Mesodermal cell (in vitro differentiated cells): ENCODE measurements at regions not wholly inside any gene's neighbourhood (a gene's known extent, or its start where the extent isn't known, plus 50 kb on each side); places are given as distances from the start of the nearest gene placed in this dataset.
"Not testable (repeated sequence)": the region's sequence is repeated elsewhere in the genome, so short reads cannot be mapped to it uniquely, and the experiment has no call there.

Source experiments
- H3K27ac ChIP-seq: 2 replicates; pipeline ENCODE4 v1.7.0; 2013; ENCODE audit warnings: mild to moderate bottlenecking, low read depth, low read length, moderate library complexity; ENCODE audit not compliant: severe bottlenecking
- H3K36me3 ChIP-seq: 2 replicates; pipeline ENCODE4 v1.7.1; 2013; ENCODE audit warnings: mild to moderate bottlenecking, low read length, moderate library complexity; ENCODE audit not compliant: control insufficient read depth, insufficient read depth
- H3K4me1 ChIP-seq: one replicate; pipeline ENCODE4 v1.7.1; 2013; ENCODE audit warnings: mild to moderate bottlenecking, low read length; ENCODE audit not compliant: insufficient read depth, control insufficient read depth, poor library complexity, severe bottlenecking
- H3K4me3 ChIP-seq: 2 replicates; pipeline ENCODE4 v1.7.0; 2013; ENCODE audit warnings: low read length, control low read depth, mild to moderate bottlenecking; ENCODE audit not compliant: insufficient read depth, poor library complexity, severe bottlenecking; ENCODE audit errors: extremely low read depth
- H3K9me3 ChIP-seq: 2 replicates; pipeline ENCODE4 v1.7.1; 2013; ENCODE audit warnings: mild to moderate bottlenecking, low read length, moderate library complexity; ENCODE audit not compliant: control insufficient read depth
- WGBS, 2 experiments: methylation state at CpG; one replicate each; pipeline ENCODE4 v1.1.5; 2013; ENCODE audit warnings: missing lambda C conversion rate in 2 of 2; ENCODE audit not compliant: insufficient coverage in 2 of 2; 5-methylcytosine and 5-hydroxymethylcytosine counted together

- WGBS, 2 experiments, result no CpG with 5 or more reads among the region's 2 CpGs
These were observed 285.4 kb downstream of the CXCL12 start for GRCh38 chr10:44099511-44099910.

GRCh38 chr10:44096217-44096616 is 288.7 kb downstream of the CXCL12 start:
- H3K9me3 ChIP-seq, H3K27ac ChIP-seq, H3K4me3 ChIP-seq, H3K36me3 ChIP-seq, H3K4me1 ChIP-seq: not testable (repeated sequence)
- whole genome bisulfite sequencing, 2 experiments, result 80 to 81% methylated on average over 1 to 3 of the region's 4 CpGs

More at GRCh38 chr10:44099511-44099910, 285.4 kb downstream of the CXCL12 start:
- H3K4me1 ChIP-seq, result no peaks in the 10 kb centered on the region
- H3K4me3 ChIP-seq, result no peak overlapping the region
- H3K27ac ChIP-seq, result no peak overlapping the region
- peaks cover 7% of the 10 kb centered on the region for H3K9me3 ChIP-seq
- no peaks in the 10 kb centered on the region for H3K36me3 ChIP-seq

GRCh38 chr10:44089671-44090070 is 295.2 kb downstream of the CXCL12 start:
- Histone ChIP-seq H3K9me3 (no peaks in the 10 kb centered on the region), H3K27ac (no peak overlapping the region), H3K4me3 (no peak overlapping the region), H3K36me3 (no peaks in the 10 kb centered on the region), H3K4me1 (no peaks in the 10 kb centered on the region)
- WGBS, 2 experiments, result 91% methylated on average over 1 of the region's 1 CpG; no CpG with 5 or more reads in 1 of the 2 experiments

GRCh38 chr10:44087403-44087802 is 297.5 kb downstream of the CXCL12 start:
- Histone ChIP-seq H3K4me1 (no peaks in the 10 kb centered on the region), H3K36me3 (no peaks in the 10 kb centered on the region), H3K4me3 (no peak overlapping the region), H3K27ac (no peak overlapping the region), H3K9me3 (no peaks in the 10 kb centered on the region)

GRCh38 chr10:44083719-44084400 is 301.0 kb downstream of the CXCL12 start:
- H3K9me3 ChIP-seq, result no peaks in the 10 kb centered on the region
- H3K27ac ChIP-seq, result no peak overlapping the region
- WGBS, 2 experiments, result 90% methylated on average over 1 of the region's 3 CpGs; no CpG with 5 or more reads in 1 of the 2 experiments
- H3K4me3 ChIP-seq, result no peak overlapping the region
- H3K4me1 ChIP-seq, result no peaks in the 10 kb centered on the region
- H3K36me3 ChIP-seq, result no peaks in the 10 kb centered on the region

- no CpG with 5 or more reads among the region's 2 CpGs for WGBS, 2 experiments
- H3K27ac ChIP-seq, result no peak overlapping the region
- no peak overlapping the region for H3K4me3 ChIP-seq
- no peaks in the 10 kb centered on the region for H3K36me3 ChIP-seq
- H3K9me3 ChIP-seq, result no peaks in the 10 kb centered on the region
- no peaks in the 10 kb centered on the region for H3K4me1 ChIP-seq
These were observed 313.4 kb downstream of the CXCL12 start for GRCh38 chr10:44071479-44071878.

GRCh38 chr10:44070282-44070681 is 314.6 kb downstream of the CXCL12 start:
- H3K9me3 ChIP-seq, result no peaks in the 10 kb centered on the region
- no peak overlapping the region for H3K27ac ChIP-seq
- 81 to 100% methylated on average over 3 of the region's 5 CpGs for WGBS, 2 experiments

GRCh38 chr10:44069573-44069972 is 315.3 kb downstream of the CXCL12 start:
- Histone ChIP-seq H3K4me1 (no peaks in the 10 kb centered on the region), H3K9me3 (no peaks in the 10 kb centered on the region), H3K4me3 (no peak overlapping the region), H3K27ac (no peak overlapping the region), H3K36me3 (no peaks in the 10 kb centered on the region)
- 96 to 100% methylated on average over 3 to 4 of the region's 4 CpGs for WGBS, 2 experiments

More at GRCh38 chr10:44070282-44070681, 314.6 kb downstream of the CXCL12 start:
- no peaks in the 10 kb centered on the region for H3K36me3 ChIP-seq
- H3K4me3 ChIP-seq, result no peak overlapping the region
- no peaks in the 10 kb centered on the region for H3K4me1 ChIP-seq

- Histone ChIP-seq H3K36me3 (no peaks in the 10 kb centered on the region), H3K27ac (no peak overlapping the region), H3K4me3 (no peak overlapping the region), H3K9me3 (no peaks in the 10 kb centered on the region), H3K4me1 (no peaks in the 10 kb centered on the region)
- WGBS, 2 experiments, result 90 to 92% methylated on average over 7 to 9 of the region's 10 CpGs
These were observed 316.0 kb downstream of the CXCL12 start for GRCh38 chr10:44068716-44069482.

- 82 to 100% methylated on average over 2 of the region's 2 CpGs for WGBS, 2 experiments
- Histone ChIP-seq H3K4me1 (no peaks in the 10 kb centered on the region), H3K27ac (no peak overlapping the region), H3K9me3 (no peaks in the 10 kb centered on the region), H3K36me3 (no peaks in the 10 kb centered on the region), H3K4me3 (no peak overlapping the region)
These were observed 317.5 kb downstream of the CXCL12 start for GRCh38 chr10:44067432-44067831.
